BE2C (cell line): ENCODE measurements at regions not wholly inside any gene's neighbourhood (a gene's known extent, or its start where the extent isn't known, plus 50 kb on each side); places are given as distances from the start of the nearest gene placed in this dataset.

Experiments used
- DNase-seq: peaks from one replicate; pipeline ENCODE4 v3.0.0-alpha.2; 2020
- H3K27me3 ChIP-seq: fragments of 250-450 bp; sonication (Bioruptor Pico); 2 replicates; pipeline ENCODE4 v1.5.1; 2020; ENCODE audit warnings: mild to moderate bottlenecking
- H3K36me3 ChIP-seq: fragments of 250-450 bp; sonication (Bioruptor Pico); 2 replicates; pipeline ENCODE4 v1.5.1; 2020; ENCODE audit warnings: mild to moderate bottlenecking
- H3K4me1 ChIP-seq: fragments of 250-450 bp; sonication (Bioruptor Pico); 2 replicates; pipeline ENCODE4 v1.5.1; 2020
- H3K4me3 ChIP-seq: 2 replicates; pipeline ENCODE4 v1.5.1; 2011; ENCODE audit warnings: low read depth, low read length
- H3K9me3 ChIP-seq: fragments of 250-450 bp; sonication (Bioruptor Pico); 2 replicates; pipeline ENCODE4 v1.5.1; 2020
- CTCF ChIP-seq: IDR thresholded peaks from 2 replicates; pipeline ENCODE4 v1.5.1; 2012; ENCODE audit warnings: mild to moderate bottlenecking, low read depth, low read length

GRCh38 chr6:139747154-139747553 lies 372.7 kb upstream of the CITED2 start:
- Histone ChIP-seq H3K4me3 (no peak overlapping the region), H3K36me3 (no peaks in the 10 kb centered on the region), H3K4me1 (no peaks in the 10 kb centered on the region), H3K27me3 (no peaks in the 10 kb centered on the region), H3K9me3 (no peaks in the 10 kb centered on the region)
- TF ChIP-seq CTCF = no peak
- DNase-seq = no peak

- DNase-seq = no peak
- Histone ChIP-seq H3K27me3 (no peaks in the 10 kb centered on the region), H3K4me1 (no peaks in the 10 kb centered on the region), H3K9me3 (no peaks in the 10 kb centered on the region), H3K36me3 (no peaks in the 10 kb centered on the region), H3K4me3 (no peak overlapping the region)
- TF ChIP-seq CTCF = no peak
Observed at GRCh38 chr6:139744891-139745290, 370.4 kb upstream of the CITED2 start.

GRCh38 chr6:139743664-139744437 lies 369.4 kb upstream of the CITED2 start:
- no peaks in the 10 kb centered on the region for H3K27me3 ChIP-seq
- no peak overlapping the region for H3K4me3 ChIP-seq
- H3K9me3 ChIP-seq = no peaks in the 10 kb centered on the region
- H3K36me3 ChIP-seq = no peaks in the 10 kb centered on the region
- DNase-seq = no peak
- TF ChIP-seq CTCF = no peak
- no peaks in the 10 kb centered on the region for H3K4me1 ChIP-seq

GRCh38 chr6:139742671-139743070 lies 368.2 kb upstream of the CITED2 start:
- no peak for TF ChIP-seq CTCF
- no peaks in the 10 kb centered on the region for H3K36me3 ChIP-seq
- no peaks in the 10 kb centered on the region for H3K4me1 ChIP-seq
- no peaks in the 10 kb centered on the region for H3K27me3 ChIP-seq
- H3K9me3 ChIP-seq = no peaks in the 10 kb centered on the region
- DNase-seq = no peak
- no peak overlapping the region for H3K4me3 ChIP-seq

- H3K4me1 ChIP-seq = no peaks in the 10 kb centered on the region
- no peak for DNase-seq
- no peak overlapping the region for H3K4me3 ChIP-seq
- no peaks in the 10 kb centered on the region for H3K27me3 ChIP-seq
- no peaks in the 10 kb centered on the region for H3K36me3 ChIP-seq
- no peak for TF ChIP-seq CTCF
- no peaks in the 10 kb centered on the region for H3K9me3 ChIP-seq
Observed at GRCh38 chr6:139738801-139739455, 364.5 kb upstream of the CITED2 start.

- TF ChIP-seq CTCF = no peak
- no peak for DNase-seq
- Histone ChIP-seq H3K9me3 (no peaks in the 10 kb centered on the region), H3K36me3 (no peaks in the 10 kb centered on the region), H3K4me1 (no peaks in the 10 kb centered on the region), H3K4me3 (no peak overlapping the region), H3K27me3 (no peaks in the 10 kb centered on the region)
Observed at GRCh38 chr6:139736325-139736906, 362.0 kb upstream of the CITED2 start.
